ENCODE measurements at regions not wholly inside any gene's neighbourhood (a gene's known extent, or its start where the extent isn't known, plus 50 kb on each side); places are given as distances from the start of the nearest gene placed in this dataset.

DNA sequence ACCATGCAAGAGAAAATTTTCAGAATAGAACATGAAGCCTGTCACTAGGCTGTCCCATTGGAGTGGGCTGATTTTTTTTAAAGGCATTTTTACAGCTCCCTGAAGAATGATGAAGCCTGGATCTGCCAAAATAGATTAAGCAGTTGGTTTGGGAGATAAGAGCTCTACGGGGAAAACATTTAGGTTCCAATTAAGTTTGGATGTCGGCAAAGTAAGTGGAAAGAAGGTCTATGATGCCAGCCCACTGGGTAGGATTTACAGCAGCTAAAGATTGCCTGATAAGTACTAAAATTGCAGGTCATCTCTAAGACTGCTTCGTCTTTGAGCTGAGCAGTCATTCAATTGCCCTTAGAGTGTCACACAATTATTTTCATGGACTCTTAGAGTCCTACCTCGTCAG, 939.2 kb upstream of the CELF2 start:
- Histone ChIP-seq H3K9ac (no peak overlapping the region), H4K20me1 (no peaks in the 10 kb centered on the region), H3K4me2 (no peak overlapping the region), H3K27me3 (no peaks in the 10 kb centered on the region), H3K4me3 (no peak overlapping the region), H3K27ac (no peak overlapping the region), H3K4me1 (no peaks in the 10 kb centered on the region), H3K36me3 (no peaks in the 10 kb centered on the region), H3K9me3 (replicated peaks in 1 of 11) (no peaks in the 10 kb centered on the region)
- no peak for TF ChIP-seq Cebpa-rat (IDR thresholded peaks at IDR 0.05)

DNA sequence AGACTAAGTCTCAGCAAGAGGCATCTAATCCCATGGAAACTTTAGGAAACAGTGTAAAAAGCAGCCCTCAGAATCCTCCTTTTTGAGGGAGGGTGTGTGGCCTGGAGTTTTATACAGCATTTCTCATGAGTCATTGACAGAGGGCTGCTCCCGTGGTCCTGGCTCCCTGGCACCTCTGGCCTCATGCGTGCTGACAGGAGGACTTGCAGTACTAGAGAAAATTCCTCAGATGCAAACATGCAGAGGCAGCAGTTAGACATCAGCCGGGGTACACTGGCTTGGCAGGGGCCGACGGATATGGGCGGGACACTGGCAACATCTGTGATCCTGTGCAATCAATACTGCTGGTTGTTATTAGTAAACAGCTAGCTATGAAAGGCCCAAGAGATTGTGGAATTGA, 925.1 kb upstream of the CELF2 start:
- Histone ChIP-seq H3K4me3 (no peak overlapping the region), H3K9me3 (replicated peaks in 1 of 11) (peaks cover 0 to 6% (median 0%) of the 10 kb centered on the region in 11 experiments; a peak in 4 of 22 replicates), H4K20me1 (no peaks in the 10 kb centered on the region), H3K27me3 (no peaks in the 10 kb centered on the region), H3K4me1 (no peaks in the 10 kb centered on the region), H3K27ac (no peak overlapping the region), H3K4me2 (no peak overlapping the region), H3K36me3 (no peaks in the 10 kb centered on the region), H3K9ac (no peak overlapping the region)
- TF ChIP-seq Cebpa-rat (IDR thresholded peaks at IDR 0.05) = no peak

DNA sequence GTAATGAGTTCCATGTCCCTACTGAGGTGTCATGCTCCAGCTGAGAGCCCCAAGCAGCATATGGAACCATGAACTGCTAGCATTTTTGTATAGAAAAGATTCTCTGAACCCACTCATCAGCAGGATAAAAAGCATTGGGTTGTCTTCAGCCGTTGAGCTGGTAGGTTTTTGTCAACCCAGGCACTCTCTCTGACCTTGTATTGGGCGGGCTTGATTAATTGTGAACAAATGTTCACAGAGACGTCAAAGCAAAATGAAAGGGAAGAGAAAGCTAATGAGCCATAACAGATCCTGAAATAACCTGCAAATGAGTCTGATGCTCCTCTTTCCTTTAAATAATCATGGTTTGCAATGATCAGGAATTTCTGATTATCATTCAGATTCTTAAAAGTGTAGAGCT, 924.7 kb upstream of the CELF2 start:
- Histone ChIP-seq H3K9ac (no peak overlapping the region), H3K4me2 (no peak overlapping the region), H3K4me1 (no peaks in the 10 kb centered on the region), H3K27me3 (no peaks in the 10 kb centered on the region), H3K4me3 (no peak overlapping the region), H3K9me3 (replicated peaks in 1 of 11) (peaks cover 0 to 4% (median 0%) of the 10 kb centered on the region in 11 experiments; a peak in 4 of 22 replicates), H4K20me1 (no peaks in the 10 kb centered on the region), H3K36me3 (no peaks in the 10 kb centered on the region), H3K27ac (no peak overlapping the region)
- no peak for TF ChIP-seq Cebpa-rat (IDR thresholded peaks at IDR 0.05)

DNA sequence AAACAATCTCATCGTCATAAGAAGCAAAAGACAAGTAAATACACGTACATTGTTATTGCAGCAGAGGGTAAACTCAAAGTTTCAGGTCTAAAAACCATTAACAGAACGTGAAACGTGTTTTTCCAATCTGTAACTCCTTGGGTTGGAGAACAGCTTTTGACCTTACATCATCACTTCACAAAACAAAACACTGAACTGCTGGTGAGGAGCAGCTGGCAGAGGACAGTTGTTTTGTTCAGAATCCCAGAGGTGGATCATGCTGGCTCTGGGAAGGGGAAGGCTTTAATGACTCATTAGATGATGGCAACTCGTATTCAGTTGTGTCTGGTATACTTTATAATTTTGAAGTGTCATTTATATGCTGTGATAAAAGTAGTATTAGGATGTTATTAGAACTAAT, 923.0 kb upstream of the CELF2 start:
- H3K9me3 ChIP-seq (replicated peaks in 1 of 11) = no peaks in the 10 kb centered on the region
- no peak overlapping the region for H3K4me3 ChIP-seq
- H3K27ac ChIP-seq = no peak overlapping the region
- no peaks in the 10 kb centered on the region for H3K4me1 ChIP-seq
- no peak overlapping the region for H3K9ac ChIP-seq
- no peaks in the 10 kb centered on the region for H3K27me3 ChIP-seq
- no peak for TF ChIP-seq Cebpa-rat (IDR thresholded peaks at IDR 0.05)
- H4K20me1 ChIP-seq = no peaks in the 10 kb centered on the region
- no peak overlapping the region for H3K4me2 ChIP-seq
- no peaks in the 10 kb centered on the region for H3K36me3 ChIP-seq

DNA sequence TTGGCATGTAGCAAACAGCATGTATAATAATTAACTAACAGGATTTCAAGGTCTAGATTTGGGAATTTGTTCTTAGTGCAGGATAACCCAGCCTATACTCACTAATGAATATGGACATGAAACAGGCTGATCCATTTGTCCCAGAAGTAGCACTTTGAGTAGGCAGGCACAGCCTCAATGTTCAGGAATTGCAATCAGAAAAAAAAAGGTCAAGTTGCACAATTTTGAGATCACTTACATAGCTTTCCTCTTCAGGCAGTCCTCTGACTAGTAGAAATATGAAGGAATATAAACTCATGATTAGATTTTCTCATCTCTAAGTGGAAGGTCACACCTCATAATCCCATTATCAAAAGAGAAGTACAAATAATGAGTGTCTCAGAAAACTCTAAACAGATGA, 921.4 kb upstream of the CELF2 start:
- no peak overlapping the region for H3K9ac ChIP-seq
- no peak overlapping the region for H3K27ac ChIP-seq
- no peaks in the 10 kb centered on the region for H3K4me1 ChIP-seq
- no peaks in the 10 kb centered on the region for H3K27me3 ChIP-seq
- no peaks in the 10 kb centered on the region for H4K20me1 ChIP-seq
- no peaks in the 10 kb centered on the region for H3K36me3 ChIP-seq
- no peak for TF ChIP-seq Cebpa-rat (IDR thresholded peaks at IDR 0.05)
- H3K9me3 ChIP-seq (replicated peaks in 1 of 11) = no peaks in the 10 kb centered on the region; a peak in 1 of 22 replicates
- no peak overlapping the region for H3K4me2 ChIP-seq
- no peak overlapping the region for H3K4me3 ChIP-seq

DNA sequence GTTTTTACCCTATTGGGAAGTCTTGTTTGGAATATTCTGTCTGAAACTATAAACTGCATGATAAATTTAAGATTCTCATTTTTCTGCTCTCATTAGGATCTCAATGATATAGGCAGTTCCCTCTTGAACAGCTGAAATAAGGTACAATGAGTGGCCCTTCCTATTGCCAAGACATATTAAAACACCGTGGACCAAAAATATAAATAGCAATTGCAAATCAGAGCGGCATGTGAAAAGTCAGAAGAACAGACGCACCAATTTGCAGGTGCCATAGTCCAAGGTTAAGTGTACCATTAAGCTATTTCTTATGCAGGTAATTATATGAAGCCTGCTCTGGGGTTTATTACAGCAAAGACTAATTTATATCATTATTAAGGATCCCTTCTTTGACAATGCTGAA, 920.8 kb upstream of the CELF2 start:
- H3K9me3 ChIP-seq (replicated peaks in 1 of 11) = no peaks in the 10 kb centered on the region; a peak in 1 of 22 replicates
- no peak overlapping the region for H3K9ac ChIP-seq
- no peak overlapping the region for H3K27ac ChIP-seq
- H3K27me3 ChIP-seq = no peaks in the 10 kb centered on the region
- H3K4me1 ChIP-seq = no peaks in the 10 kb centered on the region
- no peaks in the 10 kb centered on the region for H4K20me1 ChIP-seq
- H3K4me2 ChIP-seq = no peak overlapping the region
- H3K36me3 ChIP-seq = no peaks in the 10 kb centered on the region
- H3K4me3 ChIP-seq = no peak overlapping the region
- TF ChIP-seq Cebpa-rat (IDR thresholded peaks at IDR 0.05) = no peak

DNA sequence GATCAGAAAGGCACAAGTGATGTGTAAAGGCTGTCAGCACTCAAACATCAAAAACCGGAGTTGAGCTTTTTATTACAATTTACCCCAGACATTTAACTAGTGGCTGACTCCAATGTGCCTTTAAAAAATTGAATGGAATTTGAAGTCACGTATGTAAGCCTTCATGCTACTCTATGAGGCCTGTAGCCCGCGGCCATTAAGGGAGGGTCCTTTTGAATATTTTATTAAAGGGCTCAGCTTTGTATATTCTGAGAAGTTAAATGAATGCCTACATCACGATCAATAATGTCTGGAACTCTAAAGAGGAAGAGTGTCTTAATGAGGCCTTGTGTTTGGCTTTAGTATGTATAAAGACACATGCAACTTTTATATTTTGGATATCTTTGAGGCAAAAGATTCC, 916.6 kb upstream of the CELF2 start:
- no peak for TF ChIP-seq Cebpa-rat (IDR thresholded peaks at IDR 0.05)
- H3K9ac ChIP-seq = no peak overlapping the region
- H3K27me3 ChIP-seq = no peaks in the 10 kb centered on the region
- H3K36me3 ChIP-seq = no peaks in the 10 kb centered on the region
- H3K9me3 ChIP-seq (replicated peaks in 1 of 11) = no peaks in the 10 kb centered on the region; a peak in 1 of 22 replicates
- no peaks in the 10 kb centered on the region for H3K4me1 ChIP-seq
- H3K4me2 ChIP-seq = no peak overlapping the region
- H3K27ac ChIP-seq = no peak overlapping the region
- no peaks in the 10 kb centered on the region for H4K20me1 ChIP-seq
- no peak overlapping the region for H3K4me3 ChIP-seq

DNA sequence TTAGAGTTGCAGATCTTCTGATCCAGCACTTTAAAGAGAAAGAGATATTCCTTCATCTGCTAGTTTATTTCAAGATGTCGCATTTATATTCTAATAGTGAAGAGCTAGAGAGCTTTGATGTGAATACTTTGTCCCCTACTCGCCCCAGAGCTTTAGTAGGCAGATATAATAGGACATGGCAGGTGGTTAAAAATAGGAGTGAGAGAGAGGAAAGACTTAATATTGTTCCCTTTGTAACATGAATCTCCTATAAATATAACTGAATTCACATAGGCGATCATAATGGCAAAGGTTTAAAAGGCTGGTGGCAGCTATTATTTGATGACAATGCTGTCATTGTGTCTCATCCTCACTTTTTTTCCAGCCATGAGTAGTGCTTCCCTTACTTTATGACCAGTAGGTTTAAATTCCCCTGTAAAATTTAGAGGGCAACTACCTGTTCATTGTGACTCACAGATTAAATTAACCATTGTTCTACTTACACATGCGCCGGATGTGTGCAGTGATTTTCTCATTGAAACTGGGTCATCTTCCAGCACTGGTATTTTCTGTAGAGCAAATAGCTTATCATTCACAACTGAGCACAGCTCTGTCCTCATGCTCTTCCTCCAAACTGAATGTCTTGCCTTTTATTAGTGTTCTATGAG, 906.7 kb upstream of the CELF2 start:
- Histone ChIP-seq H3K4me1 (no peaks in the 10 kb centered on the region), H3K9ac (no peak overlapping the region), H3K9me3 (replicated peaks in 1 of 11) (peaks cover 0 to 1% (median under 1%) of the 10 kb centered on the region in 11 experiments; a peak in 7 of 22 replicates), H3K27ac (no peak overlapping the region), H3K36me3 (no peaks in the 10 kb centered on the region), H3K27me3 (no peaks in the 10 kb centered on the region), H3K4me2 (no peak overlapping the region), H3K4me3 (no peak overlapping the region), H4K20me1 (no peaks in the 10 kb centered on the region)
- no peak for TF ChIP-seq Cebpa-rat (IDR thresholded peaks at IDR 0.05)

DNA sequence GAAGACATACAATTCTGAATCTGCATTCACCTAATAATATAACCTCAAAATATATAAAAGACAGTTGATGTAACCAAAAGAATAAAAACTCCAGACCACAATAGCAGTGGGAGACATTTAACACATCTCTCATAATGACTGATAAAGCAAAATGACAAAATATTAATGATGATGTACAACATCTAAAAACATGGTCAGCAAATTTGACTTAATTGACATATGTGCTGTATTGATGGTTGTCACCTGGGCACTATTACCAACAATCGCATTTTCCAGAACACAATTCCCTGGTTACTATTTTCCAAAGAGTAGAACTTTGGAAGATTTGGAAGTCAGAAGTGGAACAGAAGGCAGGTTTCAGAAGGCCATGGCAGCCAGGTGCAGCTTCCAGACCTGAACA, 899.5 kb upstream of the CELF2 start:
- TF ChIP-seq Cebpa-rat (IDR thresholded peaks at IDR 0.05) = no peak
- H3K9me3 ChIP-seq (replicated peaks in 1 of 11) = peaks cover 0 to 18% (median 12%) of the 10 kb centered on the region in 11 experiments; a peak in 18 of 22 replicates
- H3K4me3 ChIP-seq = no peak overlapping the region
- H3K27me3 ChIP-seq = no peaks in the 10 kb centered on the region
- H4K20me1 ChIP-seq = no peaks in the 10 kb centered on the region
- no peaks in the 10 kb centered on the region for H3K36me3 ChIP-seq
- H3K9ac ChIP-seq = no peak overlapping the region
- H3K27ac ChIP-seq = no peak overlapping the region
- no peak overlapping the region for H3K4me2 ChIP-seq
- no peaks in the 10 kb centered on the region for H3K4me1 ChIP-seq

DNA sequence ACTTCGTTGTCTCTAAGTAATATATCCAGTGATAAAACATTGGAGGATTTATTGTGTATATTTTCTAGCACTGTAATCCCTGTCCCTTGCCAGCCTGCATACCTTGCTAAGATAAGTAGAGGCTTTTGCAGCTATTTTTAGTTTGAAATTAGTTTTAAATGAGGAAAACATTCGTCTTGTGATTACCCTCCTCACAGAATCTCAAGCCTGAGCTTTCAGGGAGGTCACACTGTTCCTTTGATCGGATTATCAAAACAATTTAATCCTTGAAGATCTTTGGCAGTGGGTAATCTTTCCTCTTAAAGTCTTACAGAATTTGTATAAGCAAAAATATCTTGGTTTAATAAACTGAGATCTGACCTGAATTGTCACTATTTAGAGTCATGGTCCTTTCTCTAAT, 897.0 kb upstream of the CELF2 start:
- Histone ChIP-seq H3K4me3 (no peak overlapping the region), H3K4me2 (no peak overlapping the region), H3K27ac (no peak overlapping the region), H3K27me3 (no peaks in the 10 kb centered on the region), H3K9ac (no peak overlapping the region), H4K20me1 (no peaks in the 10 kb centered on the region), H3K36me3 (no peaks in the 10 kb centered on the region), H3K9me3 (replicated peaks in 1 of 11) (peaks cover 7 to 18% (median 14%) of the 10 kb centered on the region in 11 experiments; a peak in 18 of 22 replicates), H3K4me1 (no peaks in the 10 kb centered on the region)
- TF ChIP-seq Cebpa-rat (IDR thresholded peaks at IDR 0.05) = no peak
